M059J (cell line): ENCODE measurements at regions not wholly inside any gene's neighbourhood (a gene's known extent, or its start where the extent isn't known, plus 50 kb on each side); places are given as distances from the start of the nearest gene placed in this dataset.
"Not testable (repeated sequence)": the region's sequence is repeated elsewhere in the genome, so short reads cannot be mapped to it uniquely, and the experiment has no call there.

Experiments
- DNase-seq: peaks from one replicate; pipeline ENCODE4 v3.0.0-alpha.2; 2012; ENCODE audit warnings: low read depth

DNA sequence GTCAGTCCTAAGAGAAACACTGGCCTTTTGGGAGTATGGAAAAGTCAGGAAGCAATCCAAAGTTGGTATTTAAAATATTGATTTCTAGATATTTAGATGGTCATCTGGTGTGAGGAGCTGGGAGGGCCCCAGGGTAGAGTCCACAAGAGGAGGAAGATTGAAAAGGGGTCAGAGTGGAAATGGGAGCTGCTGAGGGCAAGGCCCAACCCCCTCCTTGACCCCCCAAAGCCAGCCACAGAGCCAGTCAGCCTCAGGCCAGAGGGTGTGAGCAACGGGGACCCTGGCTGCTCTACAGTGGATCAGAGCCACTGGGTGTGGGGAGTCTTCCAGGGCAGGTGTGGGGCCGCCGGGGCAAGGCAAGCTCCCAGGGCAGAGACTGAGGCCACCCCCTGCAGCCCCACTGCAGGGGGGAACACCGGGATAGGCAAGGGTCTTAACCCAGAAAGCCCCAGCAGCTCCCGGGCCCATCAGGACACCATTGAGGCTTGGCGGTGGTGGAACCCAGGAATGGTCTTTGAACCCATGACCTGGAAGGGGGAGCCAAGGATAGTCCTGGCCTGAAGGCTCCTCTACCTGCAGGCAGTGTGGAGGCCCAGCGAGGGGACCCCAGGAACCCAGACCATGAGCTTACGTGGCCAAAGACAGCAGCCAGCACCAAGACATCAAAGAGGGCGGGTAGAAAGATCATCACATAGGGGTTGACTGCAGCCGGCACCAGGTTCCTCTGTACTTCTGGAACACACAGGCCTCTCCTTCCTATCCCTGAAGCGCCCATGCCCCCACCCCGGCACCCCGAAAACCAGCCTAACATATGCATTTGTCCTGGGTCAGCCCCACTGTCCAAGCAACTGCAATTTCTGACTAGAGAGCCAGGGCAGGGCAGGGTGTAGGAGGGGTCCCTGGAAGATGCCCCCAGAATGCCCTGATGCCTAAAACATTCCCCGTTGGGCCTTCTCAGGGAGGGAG, 51.3 kb upstream of the CSPG4 start:
- not testable (repeated sequence) for DNase-seq

- DNase-seq = no peak
Observed at GRCh38 chr15:75763137-75763611, 50.5 kb upstream of the CSPG4 start.
